ENCODE measurements at regions not wholly inside any gene's neighbourhood (a gene's known extent, or its start where the extent isn't known, plus 50 kb on each side); places are given as distances from the start of the nearest gene placed in this dataset.

- TF ChIP-seq CTCF (IDR thresholded peaks at IDR 0.05 in 8 of 11, conservative IDR thresholded peaks at IDR 0.05 in 3 of 11): no peak
- TF ChIP-seq POLR2A (IDR thresholded peaks at IDR 0.05): no peak
- no peak for TF ChIP-seq POLR2AphosphoS5 (IDR thresholded peaks at IDR 0.05)
These were observed 220.8 kb upstream of the HES1 start for GRCh38 chr3:193915099-193915498.
